ENCODE measurements at regions not wholly inside any gene's neighbourhood (a gene's known extent, or its start where the extent isn't known, plus 50 kb on each side); places are given as distances from the start of the nearest gene placed in this dataset.

GRCh38 chr11:33996498-33997454 lies 54.8 kb upstream of the CAPRIN1 start:
- TF ChIP-seq EP300 (IDR thresholded peaks at IDR 0.05; ENCODE audit: borderline replicate concordance) (no peak), YY1 (IDR thresholded peaks at IDR 0.05; ENCODE audit: low read depth) (no peak), REST (IDR thresholded peaks at IDR 0.05; ENCODE audit: low read depth) (no peak), RAD21 (IDR thresholded peaks at IDR 0.05; ENCODE audit: low read depth) (peak; percentile 85)
